ENCODE measurements at regions not wholly inside any gene's neighbourhood (a gene's known extent, or its start where the extent isn't known, plus 50 kb on each side); places are given as distances from the start of the nearest gene placed in this dataset.

DNA sequence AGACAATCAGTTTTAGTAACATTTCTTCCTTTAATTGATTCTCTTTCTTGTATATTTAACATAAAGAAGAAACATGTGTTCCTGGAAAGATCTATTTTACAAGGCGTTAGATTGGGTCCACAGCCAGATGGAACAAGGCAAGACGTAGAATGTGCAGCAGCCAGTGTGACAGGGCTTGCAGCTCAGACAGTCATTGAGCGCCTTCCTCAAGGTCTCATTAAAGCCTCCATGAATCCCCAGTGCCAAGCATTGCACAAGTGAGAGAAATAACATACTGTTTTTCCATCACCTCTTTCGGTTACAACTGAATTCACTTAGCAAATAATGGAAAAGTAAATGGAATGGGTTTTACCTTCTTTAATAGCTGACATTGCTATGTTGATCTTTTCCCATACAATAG is 292.5 kb downstream of the USP46 start:
- TF ChIP-seq, protein P1, sequence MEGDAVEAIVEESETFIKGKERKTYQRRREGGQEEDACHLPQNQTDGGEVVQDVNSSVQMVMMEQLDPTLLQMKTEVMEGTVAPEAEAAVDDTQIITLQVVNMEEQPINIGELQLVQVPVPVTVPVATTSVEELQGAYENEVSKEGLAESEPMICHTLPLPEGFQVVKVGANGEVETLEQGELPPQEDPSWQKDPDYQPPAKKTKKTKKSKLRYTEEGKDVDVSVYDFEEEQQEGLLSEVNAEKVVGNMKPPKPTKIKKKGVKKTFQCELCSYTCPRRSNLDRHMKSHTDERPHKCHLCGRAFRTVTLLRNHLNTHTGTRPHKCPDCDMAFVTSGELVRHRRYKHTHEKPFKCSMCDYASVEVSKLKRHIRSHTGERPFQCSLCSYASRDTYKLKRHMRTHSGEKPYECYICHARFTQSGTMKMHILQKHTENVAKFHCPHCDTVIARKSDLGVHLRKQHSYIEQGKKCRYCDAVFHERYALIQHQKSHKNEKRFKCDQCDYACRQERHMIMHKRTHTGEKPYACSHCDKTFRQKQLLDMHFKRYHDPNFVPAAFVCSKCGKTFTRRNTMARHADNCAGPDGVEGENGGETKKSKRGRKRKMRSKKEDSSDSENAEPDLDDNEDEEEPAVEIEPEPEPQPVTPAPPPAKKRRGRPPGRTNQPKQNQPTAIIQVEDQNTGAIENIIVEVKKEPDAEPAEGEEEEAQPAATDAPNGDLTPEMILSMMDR (IDR thresholded peaks at IDR 0.05; ENCODE audit: insufficient read depth, low read length): no peak
- TF ChIP-seq, protein P2, sequence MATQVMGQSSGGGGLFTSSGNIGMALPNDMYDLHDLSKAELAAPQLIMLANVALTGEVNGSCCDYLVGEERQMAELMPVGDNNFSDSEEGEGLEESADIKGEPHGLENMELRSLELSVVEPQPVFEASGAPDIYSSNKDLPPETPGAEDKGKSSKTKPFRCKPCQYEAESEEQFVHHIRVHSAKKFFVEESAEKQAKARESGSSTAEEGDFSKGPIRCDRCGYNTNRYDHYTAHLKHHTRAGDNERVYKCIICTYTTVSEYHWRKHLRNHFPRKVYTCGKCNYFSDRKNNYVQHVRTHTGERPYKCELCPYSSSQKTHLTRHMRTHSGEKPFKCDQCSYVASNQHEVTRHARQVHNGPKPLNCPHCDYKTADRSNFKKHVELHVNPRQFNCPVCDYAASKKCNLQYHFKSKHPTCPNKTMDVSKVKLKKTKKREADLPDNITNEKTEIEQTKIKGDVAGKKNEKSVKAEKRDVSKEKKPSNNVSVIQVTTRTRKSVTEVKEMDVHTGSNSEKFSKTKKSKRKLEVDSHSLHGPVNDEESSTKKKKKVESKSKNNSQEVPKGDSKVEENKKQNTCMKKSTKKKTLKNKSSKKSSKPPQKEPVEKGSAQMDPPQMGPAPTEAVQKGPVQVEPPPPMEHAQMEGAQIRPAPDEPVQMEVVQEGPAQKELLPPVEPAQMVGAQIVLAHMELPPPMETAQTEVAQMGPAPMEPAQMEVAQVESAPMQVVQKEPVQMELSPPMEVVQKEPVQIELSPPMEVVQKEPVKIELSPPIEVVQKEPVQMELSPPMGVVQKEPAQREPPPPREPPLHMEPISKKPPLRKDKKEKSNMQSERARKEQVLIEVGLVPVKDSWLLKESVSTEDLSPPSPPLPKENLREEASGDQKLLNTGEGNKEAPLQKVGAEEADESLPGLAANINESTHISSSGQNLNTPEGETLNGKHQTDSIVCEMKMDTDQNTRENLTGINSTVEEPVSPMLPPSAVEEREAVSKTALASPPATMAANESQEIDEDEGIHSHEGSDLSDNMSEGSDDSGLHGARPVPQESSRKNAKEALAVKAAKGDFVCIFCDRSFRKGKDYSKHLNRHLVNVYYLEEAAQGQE (IDR thresholded peaks at IDR 0.05; ENCODE audit: insufficient replicate concordance, low read depth): no peak
- TF ChIP-seq POLR2AphosphoS5 (IDR thresholded peaks at IDR 0.05; ENCODE audit: low read depth) (no peak), GABPA (IDR thresholded peaks at IDR 0.05; ENCODE audit: low read depth) (no peak)
